Breast epithelium (tissue), 3 donors: ENCODE measurements at regions not wholly inside any gene's neighbourhood (a gene's known extent, or its start where the extent isn't known, plus 50 kb on each side); places are given as distances from the start of the nearest gene placed in this dataset.

Source experiments
- POLR2A ChIP-seq: fragments of 450-650 bp; IDR thresholded peaks from one replicate; pipeline ENCODE4 v1.6.1; 2016; ENCODE audit warnings: antibody characterized with exemption, mild to moderate bottlenecking, moderate library complexity
- POLR2AphosphoS5 ChIP-seq, 3 donors: sonication (generic); formaldehyde crosslinking; IDR thresholded peaks; one replicate each; pipeline ENCODE4 v1.6.1; 2017; ENCODE audit warnings: antibody characterized with exemption in 3 of 3
- TF ChIP-seq, protein P1 (sequence below), 3 donors: fragments of 450-650 bp; IDR thresholded peaks; one replicate each; pipeline ENCODE4 v1.5.1; 2016 to 2017; ENCODE audit warnings: antibody characterized with exemption in 3 of 3, mild to moderate bottlenecking in 3 of 3, moderate library complexity in 3 of 3

DNA sequence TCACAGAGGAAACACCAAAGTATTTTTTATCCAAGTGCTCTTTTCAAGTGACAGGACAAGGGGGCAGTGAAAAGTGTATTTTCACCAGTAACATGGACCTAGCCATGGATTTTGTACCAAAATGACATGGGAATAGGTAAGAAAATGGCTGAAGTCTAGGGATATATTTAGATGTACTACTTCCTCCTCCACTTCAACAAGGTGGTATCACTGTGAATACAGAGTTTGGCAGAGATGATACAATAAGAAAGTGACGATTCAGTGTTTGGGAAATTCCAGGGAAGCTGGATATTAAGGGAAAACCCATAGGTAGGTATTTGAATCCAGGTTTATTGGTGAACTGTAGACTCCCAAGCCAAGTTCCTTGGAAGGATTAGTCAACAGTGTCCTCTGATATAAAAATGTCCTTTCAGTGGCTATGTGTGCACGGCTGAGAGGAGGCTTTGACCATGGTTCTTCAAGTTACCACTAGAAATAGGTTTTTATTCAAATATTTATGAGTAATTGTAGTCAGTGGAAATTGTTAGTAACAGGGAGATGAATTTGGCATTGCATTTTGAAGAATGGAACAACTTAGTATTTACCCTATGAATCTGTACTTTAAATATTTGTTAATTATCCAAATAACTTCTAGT is 356.0 kb upstream of the CITED2 start:
- TF ChIP-seq, protein P1, sequence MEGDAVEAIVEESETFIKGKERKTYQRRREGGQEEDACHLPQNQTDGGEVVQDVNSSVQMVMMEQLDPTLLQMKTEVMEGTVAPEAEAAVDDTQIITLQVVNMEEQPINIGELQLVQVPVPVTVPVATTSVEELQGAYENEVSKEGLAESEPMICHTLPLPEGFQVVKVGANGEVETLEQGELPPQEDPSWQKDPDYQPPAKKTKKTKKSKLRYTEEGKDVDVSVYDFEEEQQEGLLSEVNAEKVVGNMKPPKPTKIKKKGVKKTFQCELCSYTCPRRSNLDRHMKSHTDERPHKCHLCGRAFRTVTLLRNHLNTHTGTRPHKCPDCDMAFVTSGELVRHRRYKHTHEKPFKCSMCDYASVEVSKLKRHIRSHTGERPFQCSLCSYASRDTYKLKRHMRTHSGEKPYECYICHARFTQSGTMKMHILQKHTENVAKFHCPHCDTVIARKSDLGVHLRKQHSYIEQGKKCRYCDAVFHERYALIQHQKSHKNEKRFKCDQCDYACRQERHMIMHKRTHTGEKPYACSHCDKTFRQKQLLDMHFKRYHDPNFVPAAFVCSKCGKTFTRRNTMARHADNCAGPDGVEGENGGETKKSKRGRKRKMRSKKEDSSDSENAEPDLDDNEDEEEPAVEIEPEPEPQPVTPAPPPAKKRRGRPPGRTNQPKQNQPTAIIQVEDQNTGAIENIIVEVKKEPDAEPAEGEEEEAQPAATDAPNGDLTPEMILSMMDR (IDR thresholded peaks at IDR 0.05) = no peak
- TF ChIP-seq POLR2A = no peak
- TF ChIP-seq POLR2AphosphoS5 (IDR thresholded peaks at IDR 0.05) = no peak
